ENCODE measurements at regions not wholly inside any gene's neighbourhood (a gene's known extent, or its start where the extent isn't known, plus 50 kb on each side); places are given as distances from the start of the nearest gene placed in this dataset.

DNA sequence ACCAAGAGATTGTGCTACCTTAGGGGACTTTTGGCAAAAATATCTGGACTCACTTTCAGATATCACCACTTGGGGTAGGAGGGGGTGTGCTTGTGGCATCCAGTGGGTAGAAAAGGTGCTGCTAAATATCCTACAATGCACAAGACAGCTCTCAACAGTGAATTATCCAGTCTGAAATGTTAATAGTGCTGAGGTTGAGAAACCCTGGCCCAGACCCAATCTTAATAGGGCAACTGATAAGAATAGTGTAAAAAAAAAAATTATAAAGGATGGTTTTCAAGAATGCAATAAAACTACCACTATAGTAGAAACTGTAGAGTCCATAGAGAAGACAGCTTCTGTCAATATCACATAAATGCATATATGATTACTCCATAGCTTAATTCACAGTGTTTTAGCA lies 185.5 kb downstream of the ZNF330 start:
- DNase-seq: no peak

DNA sequence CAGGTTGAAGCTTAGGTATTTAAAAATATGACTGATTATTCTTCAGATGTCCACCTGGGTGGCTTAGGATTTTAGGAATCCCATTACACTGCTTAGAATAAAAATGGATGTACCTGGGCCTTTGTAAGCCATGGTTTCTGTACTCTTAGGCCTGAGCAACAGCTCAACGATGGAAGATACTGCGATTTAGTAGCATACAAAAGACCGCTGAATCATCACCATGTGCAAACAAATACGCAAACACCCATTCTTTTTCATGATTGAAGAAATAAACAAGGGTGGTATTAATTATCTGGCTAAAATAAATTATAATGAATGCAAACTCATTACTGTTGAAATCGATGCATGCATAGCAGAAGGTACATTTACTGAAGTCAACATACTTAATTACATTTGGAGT lies 188.9 kb downstream of the ZNF330 start:
- DNase-seq: no peak

DNA sequence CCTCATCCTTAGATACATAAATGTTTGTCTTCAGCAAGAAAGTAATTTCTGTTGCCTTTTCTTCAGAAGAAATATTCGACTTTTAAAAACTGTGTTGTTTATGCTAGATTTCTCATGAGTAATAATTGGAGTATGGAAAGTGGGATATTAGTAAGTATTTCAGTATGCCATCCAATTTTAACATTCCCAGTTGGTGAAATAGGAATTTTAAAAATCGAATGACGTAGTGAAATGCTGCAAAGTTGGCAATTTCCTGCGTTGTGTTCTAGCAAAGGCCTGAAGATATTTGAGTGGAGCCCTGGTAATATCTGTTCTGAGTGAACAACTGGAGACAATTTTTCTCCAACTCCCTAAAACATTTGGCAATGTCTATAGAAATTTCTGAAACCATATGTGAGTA lies 190.1 kb downstream of the ZNF330 start:
- no peak for DNase-seq

DNA sequence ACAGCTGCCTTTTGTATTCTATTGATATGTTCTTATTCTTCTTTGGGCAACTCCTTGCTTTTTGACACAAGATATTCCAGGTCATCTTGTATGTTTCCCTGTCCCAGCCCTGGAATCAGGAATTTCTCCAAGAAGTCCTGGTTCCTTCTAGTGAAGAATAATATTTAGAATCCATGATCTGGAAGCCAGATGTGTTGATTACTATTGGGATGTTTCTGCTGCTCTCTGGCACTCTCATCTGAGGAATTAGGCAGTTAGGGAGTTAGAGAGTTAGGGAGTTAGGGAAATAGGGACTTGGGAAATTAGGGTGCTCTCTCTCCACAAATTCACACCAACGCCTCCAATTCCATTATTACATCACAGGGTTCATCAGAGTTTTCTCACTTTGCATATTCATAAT lies 191.2 kb downstream of the ZNF330 start:
- no peak for DNase-seq

DNA sequence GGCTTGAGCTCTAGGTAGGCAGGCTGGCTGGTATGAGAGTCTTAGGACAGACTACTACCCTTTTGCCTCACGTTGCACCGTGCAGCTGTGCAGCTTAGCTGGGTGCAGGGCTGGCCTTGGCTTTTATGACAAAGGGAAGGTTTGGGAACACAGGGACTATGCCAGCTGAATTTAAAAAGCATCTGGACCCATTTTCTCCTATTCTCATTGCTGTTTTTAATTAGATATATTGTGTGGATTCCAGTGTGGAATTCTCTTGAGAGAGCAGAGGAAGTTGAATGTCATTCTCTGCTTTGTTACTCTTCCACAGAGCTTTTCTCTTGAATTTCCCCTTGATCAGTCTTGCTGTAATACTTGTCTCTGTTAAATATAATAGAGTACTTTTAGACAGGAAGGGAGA lies 192.7 kb downstream of the ZNF330 start:
- no peak for DNase-seq

DNA sequence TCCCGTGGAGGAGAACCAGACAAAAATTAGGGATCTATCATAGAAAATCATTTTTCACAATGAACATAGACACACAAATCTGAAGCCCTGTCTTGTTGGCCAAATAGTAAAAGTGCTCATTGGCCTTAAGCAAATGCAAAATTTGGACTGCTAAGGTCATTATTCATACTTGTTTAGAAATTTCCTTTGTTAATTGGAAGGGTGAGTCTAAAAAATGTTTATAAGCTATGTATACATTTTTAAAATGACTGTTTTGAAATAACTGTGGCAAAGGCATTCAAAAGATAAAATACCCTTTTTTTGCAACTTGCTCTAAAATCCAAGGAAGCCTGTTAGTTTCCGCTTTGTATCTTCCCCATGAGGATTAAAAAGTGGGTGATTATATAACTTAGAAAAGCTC lies 195.0 kb downstream of the ZNF330 start:
- DNase-seq: no peak

DNA sequence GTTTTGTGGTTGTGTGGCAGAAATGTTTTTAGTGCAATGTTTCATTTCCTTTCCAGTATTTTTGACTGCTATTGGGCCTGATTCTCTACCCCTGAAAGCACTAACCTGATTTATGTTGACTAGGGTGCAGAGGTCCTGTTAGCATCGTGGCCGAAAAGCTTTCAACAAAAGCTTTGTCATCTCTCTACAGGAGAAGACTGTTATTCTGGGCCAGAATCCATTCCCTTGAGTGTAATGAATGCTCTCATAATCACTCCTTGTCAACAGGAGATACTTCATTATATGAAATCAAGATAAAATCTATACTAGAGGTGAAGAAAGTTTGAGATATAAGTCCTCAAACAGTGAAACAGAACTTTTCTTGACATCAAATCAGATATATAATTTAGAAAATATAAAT lies 195.5 kb downstream of the ZNF330 start:
- no peak for DNase-seq

DNA sequence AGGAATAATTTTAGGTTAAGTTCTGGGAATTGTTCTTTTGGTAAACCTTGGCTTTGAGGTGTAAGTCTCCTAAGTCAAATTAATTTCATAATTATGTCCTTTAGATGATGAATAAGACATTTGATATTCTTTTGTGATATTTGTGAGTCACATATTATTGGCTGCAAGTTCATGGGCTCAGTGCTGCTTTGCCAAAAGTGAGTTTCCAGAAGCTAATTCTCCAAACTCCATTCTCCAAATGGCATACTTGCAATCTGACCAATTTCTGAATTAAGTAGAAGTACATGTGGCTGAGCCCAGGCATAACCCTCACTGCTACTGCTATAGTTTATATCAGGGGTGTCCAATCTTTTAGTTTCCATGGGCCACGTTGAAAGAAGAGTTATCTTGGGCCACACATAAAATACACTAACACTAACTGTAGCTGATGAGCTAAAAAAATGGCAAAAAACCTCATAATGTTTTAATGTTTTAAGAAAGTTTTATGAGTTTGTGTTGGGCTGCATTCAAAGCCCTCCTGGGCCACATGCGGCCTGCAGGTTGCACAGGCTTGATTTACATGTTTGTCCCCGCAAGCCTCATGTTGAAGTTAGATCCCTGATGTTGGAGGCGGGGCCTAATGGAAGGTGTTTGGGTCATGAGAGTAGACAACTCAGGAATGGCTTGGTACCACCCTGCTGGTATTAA lies 196.1 kb downstream of the ZNF330 start:
- DNase-seq: no peak

DNA sequence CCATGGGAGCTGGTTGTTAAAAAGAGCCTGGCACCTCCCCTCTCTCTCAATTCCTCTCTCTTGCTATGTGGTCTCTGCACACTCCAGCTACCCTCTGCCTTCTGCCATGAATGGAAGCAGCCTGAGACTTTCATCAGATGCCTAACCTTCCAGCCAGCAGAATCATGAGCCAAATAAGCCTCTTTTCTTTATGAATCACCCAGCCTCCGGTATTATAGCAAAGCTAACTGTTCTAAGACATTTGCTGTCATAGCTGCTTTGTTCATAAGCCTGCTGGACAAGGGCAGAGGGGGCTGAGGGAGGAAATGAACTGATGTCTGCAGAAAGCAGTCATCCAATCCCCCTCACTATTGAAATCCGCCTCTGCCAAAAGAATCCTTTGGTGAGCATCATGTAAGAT lies 196.7 kb downstream of the ZNF330 start:
- DNase-seq: no peak

DNA sequence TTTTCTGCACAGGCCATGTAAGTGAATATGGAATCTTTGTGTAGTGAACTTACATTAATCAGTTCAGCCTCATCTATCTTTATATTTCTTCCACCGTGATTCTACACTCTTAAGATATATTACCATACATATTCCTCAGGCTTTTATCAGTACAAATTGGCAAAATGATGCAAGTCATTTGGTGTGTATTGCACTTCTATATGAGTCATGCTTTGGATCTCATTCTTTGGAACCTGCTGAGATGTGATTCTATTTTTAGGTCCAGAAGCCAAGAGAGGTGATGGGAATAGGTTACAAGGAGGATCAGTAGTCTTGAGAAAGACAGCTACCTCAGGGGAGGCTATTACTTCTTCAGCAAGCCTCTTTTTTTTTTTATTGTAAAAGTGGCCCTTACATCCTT lies 204.4 kb downstream of the ZNF330 start:
- no peak for DNase-seq

DNA sequence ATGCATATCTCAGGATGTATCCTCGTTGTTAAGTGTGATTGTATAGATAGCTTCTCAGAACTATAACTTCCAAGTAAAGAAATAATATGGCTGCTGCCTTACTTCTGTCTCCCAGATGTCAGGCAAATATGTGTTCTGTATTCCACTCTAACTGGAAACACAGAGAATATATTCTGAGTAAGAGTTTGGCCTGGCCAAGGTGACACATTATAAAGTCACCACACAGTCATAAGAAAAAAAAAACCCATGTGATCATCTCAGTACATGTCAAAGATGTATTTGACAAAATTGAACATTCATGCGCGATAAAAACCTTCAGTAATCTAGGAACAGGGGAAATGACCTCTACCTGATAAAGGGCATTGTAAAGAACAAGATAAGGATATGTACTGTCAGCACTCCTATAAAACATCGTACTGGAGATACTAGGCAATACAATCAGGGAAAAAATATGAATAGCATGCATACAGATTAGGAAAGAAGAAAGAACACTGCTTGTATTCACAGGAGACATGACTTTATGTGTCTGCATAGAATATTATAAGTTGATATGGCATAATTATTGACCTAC lies 207.1 kb downstream of the ZNF330 start:
- no peak for DNase-seq

DNA sequence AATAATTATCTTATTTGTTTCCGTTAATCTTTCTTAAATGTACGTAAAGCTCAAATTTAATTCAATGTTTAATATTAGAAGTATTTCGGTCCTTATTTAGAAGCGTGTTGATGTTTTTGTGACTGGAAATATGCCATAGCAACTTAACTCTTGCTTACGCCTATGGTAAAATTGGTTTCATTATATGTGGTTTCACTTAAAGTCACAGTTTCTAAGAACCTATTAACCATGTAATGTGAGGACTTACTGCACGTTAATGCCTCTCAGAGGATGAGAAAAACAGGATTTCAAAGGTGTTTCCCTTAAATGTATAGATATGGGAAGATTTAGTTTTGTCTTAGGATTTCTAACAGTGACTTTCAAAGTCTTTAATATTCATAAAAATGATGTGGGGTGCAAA lies 206.4 kb upstream of the IL15 start:
- no peak for DNase-seq

DNA sequence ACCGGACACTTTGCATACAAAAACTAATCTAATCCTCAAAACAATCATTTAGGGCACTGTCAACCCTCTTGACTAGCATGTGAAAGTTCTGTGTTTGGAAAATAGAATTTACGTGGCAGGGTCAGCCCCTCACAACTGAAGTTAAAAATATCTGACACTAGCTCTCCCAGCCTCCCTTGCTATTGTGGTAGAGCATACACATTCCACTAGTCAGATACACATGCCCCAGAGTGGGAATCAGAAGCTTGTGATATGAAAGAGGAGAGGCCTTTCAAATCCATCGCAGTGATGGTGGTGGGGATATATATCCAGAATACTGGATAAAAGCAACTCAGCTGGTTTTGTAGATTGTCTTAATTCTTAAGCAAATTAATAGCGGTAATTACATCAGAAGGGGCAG lies 205.7 kb upstream of the IL15 start:
- DNase-seq: no peak

DNA sequence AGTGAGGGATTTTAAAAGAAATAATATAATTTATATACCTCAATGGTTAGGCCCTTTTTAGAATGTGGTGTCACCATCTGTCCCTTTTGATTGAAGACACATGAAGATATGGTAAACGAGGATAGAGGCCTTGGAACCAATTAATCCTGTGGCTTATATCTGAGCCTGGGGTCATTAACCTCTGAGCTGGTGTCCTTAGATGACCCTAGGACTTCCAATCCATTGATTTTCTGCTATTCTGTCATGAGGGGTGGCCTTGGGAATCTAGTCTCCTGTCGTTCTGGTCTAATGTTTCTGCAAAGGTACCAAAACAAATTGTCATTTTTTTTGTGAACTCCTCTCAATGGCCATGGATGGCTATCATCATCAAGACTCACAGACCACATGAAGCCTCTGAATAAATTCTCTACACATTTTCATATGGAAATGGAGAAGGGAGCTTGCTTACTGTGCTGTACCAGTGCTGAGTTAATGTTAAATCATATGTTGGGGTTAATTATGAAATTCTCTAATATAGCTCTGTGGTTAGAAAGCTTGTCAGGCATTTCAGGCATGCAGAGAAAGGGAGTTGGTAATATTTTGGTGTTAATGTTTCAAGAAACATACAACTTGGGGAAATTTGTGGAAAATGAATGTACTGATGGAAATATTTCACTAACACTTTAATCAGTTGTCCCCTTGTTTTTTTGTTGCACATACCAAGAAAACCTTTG lies 204.2 kb upstream of the IL15 start:
- no peak for DNase-seq

DNA sequence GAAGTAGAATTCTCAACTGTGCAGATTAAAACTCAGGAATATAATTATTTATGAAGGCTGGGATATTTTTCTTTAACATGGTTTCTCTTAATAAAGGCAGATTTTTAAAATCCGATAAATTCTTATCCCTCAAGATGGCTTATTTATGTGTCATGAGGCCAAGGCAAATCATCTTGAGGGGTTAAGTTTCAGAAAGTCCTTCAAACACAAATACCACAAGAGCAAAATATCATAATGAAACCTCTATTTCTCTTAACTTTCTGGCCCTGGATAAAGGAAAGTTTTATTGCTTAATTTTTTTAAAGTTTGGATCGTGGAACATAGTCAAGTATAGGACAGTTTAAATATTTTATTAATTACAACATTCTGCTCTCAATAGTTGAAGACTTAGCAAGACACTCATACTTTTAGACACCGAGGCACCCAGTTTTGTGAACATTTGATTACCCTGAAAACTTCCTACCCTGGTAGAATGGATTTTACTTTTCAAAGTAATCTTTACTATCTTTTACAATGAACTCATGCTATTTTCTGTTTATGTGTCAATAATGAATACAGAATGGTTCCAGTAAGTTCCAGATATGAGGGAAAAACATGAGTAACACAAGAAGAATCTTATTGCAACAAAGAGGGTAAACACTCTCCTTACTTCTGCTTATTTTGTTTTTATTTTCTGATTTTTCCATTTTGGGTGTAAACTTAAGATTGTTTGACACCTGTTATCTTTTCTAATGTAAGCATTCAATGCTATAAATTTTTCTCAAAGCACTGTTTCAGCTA lies 200.7 kb upstream of the IL15 start:
- no peak for DNase-seq

DNA sequence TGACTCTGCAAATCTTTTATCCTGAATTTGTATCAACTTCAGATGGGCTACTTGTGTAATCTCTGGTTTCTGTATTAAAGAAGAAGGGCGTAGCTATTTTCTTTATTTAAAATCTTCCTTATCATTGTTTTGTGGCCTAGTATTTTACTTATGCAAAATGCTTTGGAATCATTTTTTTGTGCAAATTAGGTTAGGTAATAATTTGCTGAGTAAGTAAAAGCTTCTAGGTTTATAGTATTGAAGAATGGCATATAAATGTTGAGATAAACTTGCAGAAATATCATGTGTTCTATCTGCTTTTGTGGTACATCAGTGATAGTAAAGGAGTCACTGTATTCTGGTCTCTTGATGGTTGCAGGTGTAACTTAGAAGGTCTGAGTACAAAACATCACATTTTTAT lies 197.2 kb upstream of the IL15 start:
- no peak for DNase-seq

DNA sequence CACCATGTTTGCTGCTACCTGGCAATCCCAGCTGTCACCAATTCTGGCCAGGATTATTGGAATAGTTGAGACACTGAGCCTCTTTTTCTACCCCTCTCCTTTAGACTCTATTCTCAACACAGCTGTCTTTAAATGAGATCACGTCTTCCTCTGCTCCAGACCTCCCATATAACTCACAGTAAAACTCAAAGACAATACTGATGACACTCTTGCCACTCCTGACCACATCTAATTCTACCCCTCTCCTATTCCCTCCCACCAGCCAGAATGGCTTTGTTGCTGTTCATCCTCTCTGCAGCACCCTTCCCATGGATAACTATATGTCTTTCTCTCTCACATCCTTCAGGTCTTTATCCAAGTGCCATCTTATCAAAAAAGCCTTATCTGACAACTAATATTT lies 188.6 kb upstream of the IL15 start:
- DNase-seq: no peak

DNA sequence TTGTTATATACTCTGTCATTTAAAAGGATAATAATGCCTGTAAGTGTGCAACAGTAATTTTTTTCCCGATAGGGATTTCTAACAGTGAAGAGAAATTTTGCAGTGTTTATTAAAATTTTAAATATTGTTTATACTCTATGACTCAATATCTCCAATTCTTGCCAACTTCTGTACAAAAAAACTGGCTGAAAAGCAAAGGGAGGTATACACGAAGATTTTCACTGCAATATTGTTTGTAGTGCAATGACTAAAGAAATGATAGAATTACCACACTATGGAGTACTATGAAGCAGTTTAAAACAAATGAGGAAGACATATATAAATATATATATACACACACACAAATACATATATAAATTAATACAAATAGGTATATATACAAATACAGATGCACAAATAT lies 187.9 kb upstream of the IL15 start:
- no peak for DNase-seq

DNA sequence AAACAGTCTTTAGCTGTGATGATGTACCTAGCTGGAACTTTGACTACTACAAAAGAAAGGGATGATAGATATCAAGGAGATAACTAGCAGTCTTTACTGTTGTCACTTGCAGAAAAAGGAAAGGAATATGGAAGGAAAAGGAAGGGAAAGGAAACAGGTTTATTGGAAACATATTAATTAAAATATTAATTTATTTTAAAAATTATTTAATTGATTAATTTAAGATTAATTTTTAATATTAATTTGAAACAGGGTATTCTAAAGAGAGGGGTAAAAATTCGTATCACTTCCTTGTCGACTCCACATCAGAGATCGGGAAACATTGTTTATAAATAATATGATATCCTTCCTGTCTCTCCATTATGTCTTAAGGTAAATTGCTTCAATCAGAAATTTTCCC lies 186.5 kb upstream of the IL15 start:
- no peak for DNase-seq

DNA sequence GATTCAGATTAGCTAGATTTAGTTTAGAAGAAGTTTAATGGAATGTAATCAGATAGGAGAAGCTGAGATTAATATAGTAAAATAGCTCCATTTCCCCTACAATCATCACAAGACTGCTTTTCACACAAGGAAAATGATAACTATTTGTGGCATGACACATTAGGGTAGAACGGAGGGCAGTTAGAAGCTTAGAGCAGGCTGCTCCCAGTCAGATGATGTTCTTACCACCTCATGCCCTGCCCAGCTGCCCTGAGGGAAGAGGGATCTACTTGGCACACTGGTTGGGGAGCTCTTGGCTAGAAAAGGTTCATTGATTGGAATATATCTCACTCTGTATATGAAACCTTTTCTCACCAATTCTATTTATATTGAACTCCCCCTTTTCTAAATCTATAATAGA lies 180.7 kb upstream of the IL15 start:
- no peak for DNase-seq

DNA sequence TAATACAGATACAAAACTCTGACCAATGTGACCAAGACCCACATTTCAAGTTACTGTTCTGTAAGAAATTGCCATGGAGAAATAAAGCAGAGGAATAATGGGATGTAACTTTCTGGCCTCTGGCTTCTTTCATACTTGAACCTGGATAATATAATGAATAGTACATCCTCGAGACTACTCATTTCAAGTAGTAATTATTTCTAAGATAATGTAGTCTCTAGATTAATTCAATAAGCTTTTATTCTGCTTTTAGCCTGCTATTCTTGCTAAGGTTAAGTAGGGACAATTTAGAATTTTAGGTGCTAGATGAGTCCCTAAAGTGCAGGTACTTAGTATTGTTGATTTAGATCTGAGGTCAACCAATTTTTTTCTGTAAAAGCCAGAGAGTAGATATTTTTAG lies 178.7 kb upstream of the IL15 start:
- DNase-seq: no peak

DNA sequence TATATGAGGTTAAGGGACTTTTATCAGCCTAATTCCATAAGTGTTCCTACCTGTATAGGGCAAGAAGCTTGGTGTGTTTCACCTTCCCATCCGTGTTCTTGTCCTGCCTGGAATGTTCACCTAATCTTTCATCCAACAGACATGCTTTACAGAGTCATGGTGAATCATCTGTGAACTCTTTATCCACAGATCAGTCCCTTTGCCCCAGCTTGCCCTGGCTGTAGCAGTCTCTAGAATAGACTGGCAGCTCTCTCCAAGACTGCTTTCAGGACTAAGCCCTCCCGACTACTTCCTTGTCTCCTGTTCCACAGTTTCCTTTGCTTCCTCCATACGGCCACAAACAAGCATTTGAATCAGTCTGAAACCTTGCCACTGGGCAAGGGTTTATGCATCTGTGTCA lies 177.9 kb upstream of the IL15 start:
- no peak for DNase-seq

DNA sequence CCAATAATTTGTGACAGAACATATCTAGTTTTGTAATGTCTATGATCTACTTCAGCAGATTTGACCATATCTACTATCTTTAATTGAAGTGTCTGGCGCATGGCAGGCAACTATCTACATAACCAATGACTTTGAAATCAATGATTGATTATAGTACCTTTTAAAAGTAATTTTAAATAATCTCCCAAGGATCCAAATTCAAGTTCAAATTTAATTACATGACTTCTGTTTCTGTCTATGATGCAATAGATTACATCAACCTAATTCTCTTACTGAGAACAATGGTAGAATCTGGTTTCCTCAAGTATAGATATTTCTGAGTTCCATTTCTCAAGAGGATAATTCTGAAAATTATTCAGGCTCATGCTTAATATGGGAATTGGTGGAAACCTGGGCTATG lies 177.4 kb upstream of the IL15 start:
- no peak for DNase-seq

DNA sequence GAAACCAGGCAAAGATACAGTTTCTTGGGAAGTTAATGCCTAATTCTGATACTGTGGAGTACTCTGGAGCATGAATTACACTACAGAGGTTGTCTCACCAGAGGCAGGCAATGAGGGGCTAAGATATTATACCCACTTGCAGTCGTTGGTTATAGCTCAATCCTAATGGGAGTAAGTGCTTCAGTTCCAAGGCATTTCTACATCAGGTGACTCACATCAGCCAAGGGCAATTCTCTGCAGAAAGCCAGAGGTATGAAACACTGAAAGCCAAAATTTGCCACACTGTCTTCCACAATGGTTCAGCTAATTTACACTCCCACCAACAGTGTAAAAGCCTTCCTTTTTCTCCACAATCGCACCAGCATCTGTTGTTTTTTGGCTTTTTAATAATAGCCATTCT lies 174.0 kb upstream of the IL15 start:
- DNase-seq: no peak

All from activated CD4-positive, alpha-beta T cell treated with anti-CD3 and anti-CD28 coated beads, Interleukin-2, amount 50 U/mL, for 4 hours (primary cell).